HG02970 (cell line): ENCODE measurements at regions not wholly inside any gene's neighbourhood (a gene's known extent, or its start where the extent isn't known, plus 50 kb on each side); places are given as distances from the start of the nearest gene placed in this dataset.

Experiments
- ATAC-seq: cut with Tn5 transposase; IDR thresholded peaks from one replicate; pipeline ENCODE4 v1.9.1; 2021; ENCODE audit warnings: mild to moderate bottlenecking, moderate library complexity, moderate number of reproducible peaks; ENCODE audit not compliant: unreplicated experiment, low FRiP score

GRCh38 chr4:127204322-127204721 is 428.4 kb upstream of the INTU start:
- ATAC-seq, result no peak

- no peak for ATAC-seq
Observed at GRCh38 chr4:127209580-127210095, 423.1 kb upstream of the INTU start.

GRCh38 chr4:127210893-127211649 is 421.7 kb upstream of the INTU start:
- ATAC-seq, result no peak

GRCh38 chr4:127211650-127212560 is 420.9 kb upstream of the INTU start:
- no peak for ATAC-seq

GRCh38 chr4:127212701-127213100 is 420.1 kb upstream of the INTU start:
- no peak for ATAC-seq

GRCh38 chr4:127214016-127214415 is 418.7 kb upstream of the INTU start:
- no peak for ATAC-seq

- ATAC-seq, result no peak
Observed at GRCh38 chr4:127214931-127215330, 417.8 kb upstream of the INTU start.

- no peak for ATAC-seq
Observed at GRCh38 chr4:127217586-127218229, 415.0 kb upstream of the INTU start.

- no peak for ATAC-seq
Observed at GRCh38 chr4:127219232-127219631, 413.5 kb upstream of the INTU start.

- ATAC-seq, result no peak
Observed at GRCh38 chr4:127224556-127224955, 408.2 kb upstream of the INTU start.

- ATAC-seq, result no peak
Observed at GRCh38 chr4:127229855-127230608, 402.7 kb upstream of the INTU start.

- no peak for ATAC-seq
Observed at GRCh38 chr4:127236889-127237288, 395.9 kb upstream of the INTU start.

- ATAC-seq, result no peak
Observed at GRCh38 chr4:127237581-127237980, 395.2 kb upstream of the INTU start.

- no peak for ATAC-seq
Observed at GRCh38 chr4:127238956-127239475, 393.7 kb upstream of the INTU start.

- ATAC-seq, result no peak
Observed at GRCh38 chr4:127239902-127240763, 392.6 kb upstream of the INTU start.

GRCh38 chr4:127240764-127241105 is 392.0 kb upstream of the INTU start:
- ATAC-seq, result no peak

- no peak for ATAC-seq
Observed at GRCh38 chr4:127244515-127244914, 388.2 kb upstream of the INTU start.

GRCh38 chr4:127246963-127247952 is 385.5 kb upstream of the INTU start:
- no peak for ATAC-seq
